Spleen (tissue), 7 donors: ENCODE measurements at regions not wholly inside any gene's neighbourhood (a gene's known extent, or its start where the extent isn't known, plus 50 kb on each side); places are given as distances from the start of the nearest gene placed in this dataset.

Source experiments
- CTCF ChIP-seq, 11 experiments: fragments of 200-600 bp in 7 of 11; fragments of 450-650 bp in 4 of 11; sonication (generic) in 4 of 11; IDR thresholded peaks in 8 of 11; conservative IDR thresholded peaks in 3 of 11; 1 replicate in 7 of 11; 2 replicates in 4 of 11; pipeline versions ENCODE4 v1.4.0 to v1.8.0; 2016 to 2021; ENCODE audit warnings: antibody characterized with exemption in 11 of 11, inconsistent platforms in 4 of 11, mild to moderate bottlenecking in 1 of 11
- POLR2A ChIP-seq, 3 donors: fragments of 450-650 bp; IDR thresholded peaks; one replicate each; pipeline ENCODE4 v1.5.1; 2017; ENCODE audit warnings: antibody characterized with exemption in 3 of 3, mild to moderate bottlenecking in 1 of 3
- POLR2AphosphoS5 ChIP-seq, 3 donors: sonication (generic); formaldehyde crosslinking; IDR thresholded peaks; one replicate each; pipeline ENCODE4 v1.5.1; 2017; ENCODE audit warnings: antibody characterized with exemption in 3 of 3
- donor health status: DM: no; HTN: no; CAD: no; lungs with moderate emphysema.
- donor health status: DM: no; HTN: no; CAD: no.
- donor health status: DM: no; HTN: no; CAD: no.

- no peak for TF ChIP-seq CTCF (IDR thresholded peaks at IDR 0.05 in 8 of 11, conservative IDR thresholded peaks at IDR 0.05 in 3 of 11)
- TF ChIP-seq POLR2A (IDR thresholded peaks at IDR 0.05) = no peak
- no peak for TF ChIP-seq POLR2AphosphoS5 (IDR thresholded peaks at IDR 0.05)
These were observed 387.8 kb downstream of the AEBP2 start for GRCh38 chr12:19826980-19827550.
